BJ (cell line): ENCODE measurements at regions not wholly inside any gene's neighbourhood (a gene's known extent, or its start where the extent isn't known, plus 50 kb on each side); places are given as distances from the start of the nearest gene placed in this dataset.

Experiments used
- CTCF ChIA-PET: fragments of 350-600 bp; formaldehyde crosslinking; extraction: SDS; loops from one replicate; lab custom pipeline; 2021; ENCODE audit warnings: antibody characterized with exemption, inconsistent platforms; lab: Yijun Ruan, JAX
- POLR2A ChIA-PET: fragments of 300-600 bp; sonication (Branson Sonifier 250); formaldehyde crosslinking; extraction: SDS; loops from one replicate; lab custom pipeline; 2021; ENCODE audit warnings: antibody characterized with exemption; lab: Charles Lee
- DNase-seq: peaks from one replicate; pipeline ENCODE4 v3.0.0-alpha.2; 2011; ENCODE audit warnings: low read depth
- H3K27me3 ChIP-seq: 2 replicates; pipeline ENCODE4 v1.6.0; 2011; ENCODE audit warnings: low read length; ENCODE audit not compliant: control insufficient read depth, insufficient read depth
- H3K36me3 ChIP-seq: 2 replicates; pipeline ENCODE4 v1.5.1; 2011; ENCODE audit warnings: low read length; ENCODE audit not compliant: control insufficient read depth, insufficient read depth
- H3K4me3 ChIP-seq: 2 replicates; pipeline ENCODE4 v1.5.1; 2011; ENCODE audit warnings: low read depth, mild to moderate bottlenecking, control low read depth, low read length
- TF ChIP-seq, protein P1 (sequence below): IDR thresholded peaks from 2 replicates; pipeline ENCODE4 v1.5.1; 2011; ENCODE audit warnings: low read depth, mild to moderate bottlenecking, control low read depth, inconsistent platforms, low read length, moderate library complexity; ENCODE audit not compliant: insufficient read depth

DNA sequence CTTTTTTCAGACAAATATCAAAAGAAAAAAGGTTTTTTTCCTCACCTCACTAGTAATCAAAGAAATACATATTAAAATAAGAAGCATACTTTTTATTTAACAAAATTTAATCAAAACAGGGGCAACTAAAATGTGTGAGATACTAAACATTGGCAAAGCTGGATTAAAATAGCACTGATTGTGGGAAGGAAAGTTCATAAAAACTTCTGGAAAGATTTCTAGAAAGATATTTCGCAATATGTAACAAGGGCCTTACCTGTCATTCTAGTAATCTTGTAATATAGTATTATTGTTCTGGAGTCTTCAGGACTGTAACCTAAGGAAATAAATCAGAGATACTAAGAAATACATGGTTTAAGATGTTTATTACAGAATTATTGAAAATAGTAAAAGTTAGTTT lies 482.5 kb downstream of the SUCLA2 start:
- TF ChIP-seq, protein P1, sequence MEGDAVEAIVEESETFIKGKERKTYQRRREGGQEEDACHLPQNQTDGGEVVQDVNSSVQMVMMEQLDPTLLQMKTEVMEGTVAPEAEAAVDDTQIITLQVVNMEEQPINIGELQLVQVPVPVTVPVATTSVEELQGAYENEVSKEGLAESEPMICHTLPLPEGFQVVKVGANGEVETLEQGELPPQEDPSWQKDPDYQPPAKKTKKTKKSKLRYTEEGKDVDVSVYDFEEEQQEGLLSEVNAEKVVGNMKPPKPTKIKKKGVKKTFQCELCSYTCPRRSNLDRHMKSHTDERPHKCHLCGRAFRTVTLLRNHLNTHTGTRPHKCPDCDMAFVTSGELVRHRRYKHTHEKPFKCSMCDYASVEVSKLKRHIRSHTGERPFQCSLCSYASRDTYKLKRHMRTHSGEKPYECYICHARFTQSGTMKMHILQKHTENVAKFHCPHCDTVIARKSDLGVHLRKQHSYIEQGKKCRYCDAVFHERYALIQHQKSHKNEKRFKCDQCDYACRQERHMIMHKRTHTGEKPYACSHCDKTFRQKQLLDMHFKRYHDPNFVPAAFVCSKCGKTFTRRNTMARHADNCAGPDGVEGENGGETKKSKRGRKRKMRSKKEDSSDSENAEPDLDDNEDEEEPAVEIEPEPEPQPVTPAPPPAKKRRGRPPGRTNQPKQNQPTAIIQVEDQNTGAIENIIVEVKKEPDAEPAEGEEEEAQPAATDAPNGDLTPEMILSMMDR: no peak
- Histone ChIP-seq H3K36me3 (no peaks in the 10 kb centered on the region), H3K27me3 (no peaks in the 10 kb centered on the region), H3K4me3 (no peak overlapping the region)
- DNase-seq: no peak
- ChIA-PET POLR2A (no interaction called here), CTCF (no interaction called here)

DNA sequence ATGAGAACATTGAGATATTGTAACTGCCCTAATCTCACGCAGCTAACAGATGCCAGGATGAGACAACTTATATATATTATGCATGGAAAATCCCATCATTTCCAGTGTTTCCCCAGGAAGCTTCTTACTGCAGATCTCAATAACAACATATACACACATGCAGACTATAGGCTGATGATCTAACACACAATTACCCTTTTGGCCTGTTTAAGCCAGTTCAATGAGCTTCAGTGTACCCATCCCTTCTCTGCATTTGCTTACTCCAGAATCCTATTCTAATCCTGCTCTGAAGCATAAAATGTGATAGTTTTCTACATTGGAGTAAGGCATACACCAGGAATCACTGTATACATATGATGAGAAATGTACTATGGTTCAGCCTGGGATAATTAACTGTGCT lies 489.4 kb downstream of the SUCLA2 start:
- H3K27me3 ChIP-seq: no peaks in the 10 kb centered on the region
- H3K4me3 ChIP-seq: no peak overlapping the region
- ChIA-PET POLR2A (no interaction called here), CTCF (interaction anchor here (1.0 kb wide), 1 partner anchor 32 kb away, joined by 3 read pairs; no protein-coding TSS in a partner anchor)
- no peaks in the 10 kb centered on the region for H3K36me3 ChIP-seq
- TF ChIP-seq, protein P1: no peak
- no peak for DNase-seq

DNA sequence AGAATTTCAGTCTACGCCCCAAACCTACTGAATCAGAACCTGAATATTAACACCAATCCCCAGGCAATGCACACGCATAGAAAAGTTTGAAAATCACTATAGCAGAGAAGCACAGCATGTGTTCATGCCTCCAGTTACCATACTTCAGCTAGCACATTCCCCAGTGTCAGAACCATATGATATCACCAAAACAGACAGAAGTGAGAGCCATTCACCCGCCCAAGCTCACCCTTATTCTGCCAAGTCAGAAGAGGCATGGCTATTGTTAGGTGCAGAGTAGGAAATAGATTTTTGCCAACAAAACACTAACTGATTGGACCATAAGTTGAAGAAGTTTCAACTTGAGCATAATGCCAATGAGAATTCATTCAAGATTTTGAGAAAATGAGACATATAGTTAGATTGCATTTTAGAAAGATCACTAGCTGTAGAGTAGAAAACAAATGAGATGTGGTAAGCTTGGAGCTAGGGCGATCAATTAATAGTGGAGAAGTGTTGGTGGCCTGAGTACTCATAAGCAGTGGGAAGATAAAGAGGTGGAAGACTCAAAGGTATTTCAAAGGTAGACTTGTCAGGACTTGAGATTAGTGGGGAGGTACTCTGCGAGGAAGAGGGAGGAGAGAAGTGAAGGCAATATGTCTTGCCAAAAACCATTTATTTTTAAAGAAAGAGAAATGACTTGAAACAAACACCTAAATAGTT lies 492.4 kb downstream of the SUCLA2 start:
- Histone ChIP-seq H3K36me3 (no peaks in the 10 kb centered on the region), H3K4me3 (no peak overlapping the region), H3K27me3 (no peaks in the 10 kb centered on the region; the same call in 1 of the 2 replicates)
- CTCF ChIA-PET: interaction anchor here (1.5 kb wide), 1 partner anchor 9 kb away, joined by 5 read pairs; no protein-coding TSS in a partner anchor
- POLR2A ChIA-PET: no interaction called here
- no peak for DNase-seq
- TF ChIP-seq, protein P1: no peak

DNA sequence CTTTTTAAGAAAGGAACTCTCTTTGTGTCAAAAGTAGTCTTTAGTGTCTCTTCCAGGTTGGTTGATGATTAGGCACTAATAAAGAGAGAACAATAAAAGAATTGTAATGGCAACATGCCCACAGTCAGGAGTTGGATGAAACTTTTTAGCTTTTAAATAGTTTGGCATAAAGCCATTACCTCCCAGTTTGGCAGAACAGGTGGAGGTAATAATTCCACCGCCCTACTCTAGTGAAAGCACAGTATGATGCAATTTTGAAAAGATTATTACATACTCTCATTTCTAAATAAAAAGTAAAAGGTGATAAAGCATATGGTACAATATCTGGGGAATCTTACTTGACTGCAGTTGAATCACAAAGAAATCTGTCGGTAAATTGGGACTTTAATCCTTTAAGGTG lies 497.6 kb downstream of the SUCLA2 start:
- Histone ChIP-seq H3K36me3 (no peaks in the 10 kb centered on the region), H3K27me3 (no peaks in the 10 kb centered on the region; the same call in 1 of the 2 replicates), H3K4me3 (no peak overlapping the region)
- DNase-seq: no peak
- CTCF ChIA-PET: no interaction called here
- POLR2A ChIA-PET: no interaction called here
- TF ChIP-seq, protein P1: no peak

DNA sequence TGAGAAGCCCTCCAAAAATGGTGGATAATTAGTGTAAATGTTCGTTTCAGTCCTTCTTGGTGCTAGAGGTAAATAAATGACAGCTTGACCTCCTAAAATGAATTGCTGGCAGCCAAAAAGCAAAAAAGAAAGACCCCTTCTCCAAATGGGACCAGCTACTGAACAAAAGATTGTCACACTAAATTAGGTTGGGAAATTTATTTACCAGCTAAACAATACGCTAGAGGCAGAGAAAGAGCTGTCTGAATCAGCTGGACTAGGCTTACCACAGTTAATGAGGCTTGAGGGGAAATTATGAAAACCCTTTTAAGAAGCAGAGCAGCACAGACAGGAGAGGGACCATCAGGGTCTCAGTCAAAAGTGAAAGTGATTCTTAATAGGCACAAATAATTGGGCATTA lies 498.9 kb downstream of the SUCLA2 start:
- ChIA-PET POLR2A (no interaction called here), CTCF (no interaction called here)
- Histone ChIP-seq H3K4me3 (no peak overlapping the region), H3K36me3 (no peaks in the 10 kb centered on the region), H3K27me3 (no peaks in the 10 kb centered on the region; the same call in 1 of the 2 replicates)
- no peak for DNase-seq
- TF ChIP-seq, protein P1: no peak
